CD4-positive, alpha-beta T cell (primary cell): ENCODE measurements at regions not wholly inside any gene's neighbourhood (a gene's known extent, or its start where the extent isn't known, plus 50 kb on each side); places are given as distances from the start of the nearest gene placed in this dataset.
"Not testable (repeated sequence)": the region's sequence is repeated elsewhere in the genome, so short reads cannot be mapped to it uniquely, and the experiment has no call there.

Source experiments
- ATAC-seq: fragments of 200-7000 bp; cut with Tn5 transposase; one replicate; pipeline ENCODE4 v1.10.0; 2022; ENCODE audit warnings: mild to moderate bottlenecking; ENCODE audit not compliant: poor library complexity
- CTCF ChIA-PET: fragments of 350-600 bp; sonication (Branson Sonifier 250); formaldehyde crosslinking; loops from one replicate; lab custom pipeline; 2021; ENCODE audit warnings: antibody characterized with exemption, inconsistent platforms; lab: Charles Lee
- POLR2A ChIA-PET: fragments of 350-600 bp; sonication (Branson Sonifier 250); formaldehyde crosslinking; loops from one replicate; lab custom pipeline; 2021; ENCODE audit warnings: antibody characterized with exemption, inconsistent platforms; lab: Charles Lee
- DNase-seq, 14 experiments: peaks; one replicate each; pipeline ENCODE4 v3.0.0-alpha.2; 2013 to 2020; ENCODE audit warnings: mixed read lengths in 2 of 14
- H3K27ac ChIP-seq, 2 donors: one replicate each; pipeline versions ENCODE4 v1.5.1 to v1.7.0; 2013; ENCODE audit warnings: low read length in 2 of 2, low read depth in 1 of 2, mild to moderate bottlenecking in 1 of 2
- H3K27me3 ChIP-seq, 2 experiments: 1 replicate in 1 of 2; 2 replicates in 1 of 2; pipeline versions ENCODE4 v1.6.1 to v1.7.0; 2013; ENCODE audit warnings: low read length in 2 of 2, control low read depth in 1 of 2, mild to moderate bottlenecking in 1 of 2, moderate library complexity in 1 of 2; ENCODE audit not compliant: insufficient read depth in 2 of 2, control insufficient read depth in 1 of 2
- H3K36me3 ChIP-seq: one replicate; pipeline ENCODE4 v1.6.1; 2013; ENCODE audit warnings: low read length, control low read depth; ENCODE audit not compliant: insufficient read depth
- H3K4me1 ChIP-seq: one replicate; pipeline ENCODE4 v1.6.1; 2013; ENCODE audit warnings: low read length, control low read depth; ENCODE audit not compliant: insufficient read depth
- H3K4me3 ChIP-seq: one replicate; pipeline ENCODE4 v1.5.1; 2013; ENCODE audit warnings: mild to moderate bottlenecking, low read length, moderate library complexity
- H3K9me3 ChIP-seq, 2 experiments: 1 replicate in 1 of 2; 2 replicates in 1 of 2; pipeline versions ENCODE4 v1.6.1 to v1.7.0; 2013; ENCODE audit warnings: low read length in 2 of 2, mild to moderate bottlenecking in 2 of 2, control low read depth in 1 of 2, moderate library complexity in 1 of 2; ENCODE audit not compliant: control insufficient read depth in 1 of 2, insufficient read depth in 1 of 2
- H3K27ac Mint-ChIP-seq: one replicate; pipeline ENCODE4 v1.8.0; 2020; ENCODE audit warnings: mixed read lengths
- H3K27me3 Mint-ChIP-seq: one replicate; pipeline ENCODE4 v1.8.0; 2021; ENCODE audit warnings: mixed read lengths
- H3K36me3 Mint-ChIP-seq: one replicate; pipeline ENCODE4 v1.8.0; 2021; ENCODE audit warnings: low read depth, mixed read lengths
- H3K4me1 Mint-ChIP-seq: one replicate; pipeline ENCODE4 v1.8.0; 2021; ENCODE audit warnings: low read depth, mixed read lengths
- H3K4me3 Mint-ChIP-seq: one replicate; pipeline ENCODE4 v1.8.0; 2020; ENCODE audit warnings: mild to moderate bottlenecking, mixed read lengths
- H3K9me3 Mint-ChIP-seq: one replicate; pipeline ENCODE4 v1.8.0; 2020; ENCODE audit warnings: mixed read lengths
- intact Hi-C, 2 experiments: fragments of 100-400 bp; cut with DNase I in 1 of 2; cut with micrococcal nuclease in 1 of 2; formaldehyde crosslinking; loops; one replicate each; pipeline versions ENCODE4 v1.15.1 to v1.9.0; 2023 to 2025; cut with DNase I, micrococcal nuclease
- TF ChIP-seq, protein P1 (sequence below): fragments of 200-600 bp; IDR thresholded peaks from one replicate; pipeline ENCODE4 v1.8.0; 2022; ENCODE audit warnings: antibody characterized with exemption, mild to moderate bottlenecking

DNA sequence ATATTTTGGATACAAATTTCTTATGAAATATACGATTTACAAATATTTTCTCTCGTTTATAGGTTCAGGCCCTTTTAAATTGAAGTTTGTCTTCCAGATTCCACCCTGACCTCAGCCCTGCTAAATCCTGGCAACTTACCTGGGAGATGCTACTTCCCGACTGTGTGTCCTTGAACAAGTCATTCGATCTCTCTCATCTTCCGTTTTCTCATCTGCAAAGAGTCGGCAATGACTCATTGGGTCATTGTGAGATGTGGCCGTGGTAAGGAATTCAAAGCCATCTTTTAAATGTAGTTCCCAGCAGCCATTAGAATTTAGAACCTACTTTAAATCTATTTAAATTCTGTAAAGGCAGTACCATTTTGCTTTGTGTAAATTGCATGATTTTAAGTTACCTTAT lies 72.5 kb downstream of the LHX2 start:
- Histone ChIP-seq H3K4me3 (no peak overlapping the region), H3K27ac (no peak overlapping the region), H3K36me3 (no peaks in the 10 kb centered on the region), H3K9me3 (peaks cover 0 to 6% of the 10 kb centered on the region in 2 experiments), H3K27me3 (no peaks in the 10 kb centered on the region), H3K4me1 (no peaks in the 10 kb centered on the region)
- TF ChIP-seq, protein P1, sequence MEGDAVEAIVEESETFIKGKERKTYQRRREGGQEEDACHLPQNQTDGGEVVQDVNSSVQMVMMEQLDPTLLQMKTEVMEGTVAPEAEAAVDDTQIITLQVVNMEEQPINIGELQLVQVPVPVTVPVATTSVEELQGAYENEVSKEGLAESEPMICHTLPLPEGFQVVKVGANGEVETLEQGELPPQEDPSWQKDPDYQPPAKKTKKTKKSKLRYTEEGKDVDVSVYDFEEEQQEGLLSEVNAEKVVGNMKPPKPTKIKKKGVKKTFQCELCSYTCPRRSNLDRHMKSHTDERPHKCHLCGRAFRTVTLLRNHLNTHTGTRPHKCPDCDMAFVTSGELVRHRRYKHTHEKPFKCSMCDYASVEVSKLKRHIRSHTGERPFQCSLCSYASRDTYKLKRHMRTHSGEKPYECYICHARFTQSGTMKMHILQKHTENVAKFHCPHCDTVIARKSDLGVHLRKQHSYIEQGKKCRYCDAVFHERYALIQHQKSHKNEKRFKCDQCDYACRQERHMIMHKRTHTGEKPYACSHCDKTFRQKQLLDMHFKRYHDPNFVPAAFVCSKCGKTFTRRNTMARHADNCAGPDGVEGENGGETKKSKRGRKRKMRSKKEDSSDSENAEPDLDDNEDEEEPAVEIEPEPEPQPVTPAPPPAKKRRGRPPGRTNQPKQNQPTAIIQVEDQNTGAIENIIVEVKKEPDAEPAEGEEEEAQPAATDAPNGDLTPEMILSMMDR = no peak
- H3K4me3 Mint-ChIP-seq = no peak overlapping the region
- CTCF ChIA-PET = no interaction called here
- intact Hi-C loops = no loop called here
- ATAC-seq = no peak
- no peaks in the 10 kb centered on the region for H3K27me3 Mint-ChIP-seq
- POLR2A ChIA-PET = no interaction called here
- H3K4me1 Mint-ChIP-seq = no peaks in the 10 kb centered on the region
- H3K9me3 Mint-ChIP-seq = peaks cover 7% of the 10 kb centered on the region
- DNase-seq = no peak
- H3K27ac Mint-ChIP-seq = no peak overlapping the region
- H3K36me3 Mint-ChIP-seq = no peaks in the 10 kb centered on the region

DNA sequence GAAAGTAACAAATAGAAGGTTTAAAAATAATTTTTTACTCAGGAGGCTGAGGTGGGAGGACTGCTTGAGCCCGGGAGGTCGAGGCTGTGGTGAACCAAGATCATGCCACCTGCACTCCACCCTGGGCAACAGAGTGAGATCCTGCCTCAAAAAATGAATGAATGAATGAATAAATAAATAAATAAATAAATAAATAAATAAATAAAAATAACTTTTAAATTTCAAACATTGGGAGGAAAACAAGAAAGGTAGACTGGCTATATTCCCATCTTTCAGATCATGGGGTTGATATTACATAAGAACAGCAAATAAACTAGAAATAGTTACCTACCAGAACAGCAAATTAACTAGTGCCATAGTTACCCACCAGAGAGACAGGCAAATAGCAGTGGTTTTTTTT lies 75.7 kb downstream of the LHX2 start:
- no peak overlapping the region for H3K27ac ChIP-seq
- ChIA-PET CTCF (no interaction called here), POLR2A (no interaction called here)
- H3K4me1 Mint-ChIP-seq = no peaks in the 10 kb centered on the region
- H3K9me3 ChIP-seq = peaks cover 0 to 6% of the 10 kb centered on the region in 2 experiments
- H3K27me3 ChIP-seq = no peaks in the 10 kb centered on the region
- intact Hi-C loops = no loop called here
- H3K4me3 Mint-ChIP-seq = no peak overlapping the region
- H3K4me3 ChIP-seq = no peak overlapping the region
- no peak for ATAC-seq
- no peak for DNase-seq
- H3K27ac Mint-ChIP-seq = no peak overlapping the region
- H3K36me3 Mint-ChIP-seq = no peaks in the 10 kb centered on the region
- peaks cover 8% of the 10 kb centered on the region for H3K27me3 Mint-ChIP-seq
- H3K9me3 Mint-ChIP-seq = peaks cover 7% of the 10 kb centered on the region
- TF ChIP-seq, protein P1 = no peak
- H3K36me3 ChIP-seq = no peaks in the 10 kb centered on the region
- no peaks in the 10 kb centered on the region for H3K4me1 ChIP-seq

DNA sequence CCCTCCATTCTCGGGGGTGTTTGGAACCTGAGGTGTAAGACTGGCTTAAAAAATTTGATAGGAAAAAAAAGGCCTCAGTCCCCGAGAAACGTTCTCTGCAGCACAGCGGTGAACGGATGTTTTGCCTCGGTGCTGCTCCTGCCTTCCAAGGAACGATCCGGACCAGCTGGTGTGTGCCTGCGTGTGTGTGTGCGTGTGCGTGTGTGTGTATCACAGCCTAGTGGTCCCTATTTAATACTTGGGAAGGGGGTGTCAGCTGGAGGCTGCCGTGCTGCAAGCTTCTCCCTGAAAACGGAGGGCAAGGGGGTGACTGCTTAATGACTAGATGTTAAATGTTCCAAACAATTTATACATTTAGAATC lies 76.9 kb downstream of the LHX2 start:
- DNase-seq (no peak), ATAC-seq (no peak)
- ChIA-PET POLR2A (no interaction called here), CTCF (no interaction called here)
- Histone ChIP-seq H3K4me3 (no peak overlapping the region), H3K27me3 (no peaks in the 10 kb centered on the region), H3K4me1 (no peaks in the 10 kb centered on the region), H3K27ac (no peak overlapping the region), H3K9me3 (peaks cover 0 to 6% of the 10 kb centered on the region in 2 experiments), H3K36me3 (no peaks in the 10 kb centered on the region)
- Mint-ChIP-seq H3K4me3 (no peak overlapping the region), H3K27ac (no peak overlapping the region), H3K4me1 (no peaks in the 10 kb centered on the region), H3K36me3 (no peaks in the 10 kb centered on the region), H3K27me3 (peaks cover 11% of the 10 kb centered on the region), H3K9me3 (peaks cover 7% of the 10 kb centered on the region)
- intact Hi-C loops = no loop called here
- TF ChIP-seq, protein P1 = no peak

DNA sequence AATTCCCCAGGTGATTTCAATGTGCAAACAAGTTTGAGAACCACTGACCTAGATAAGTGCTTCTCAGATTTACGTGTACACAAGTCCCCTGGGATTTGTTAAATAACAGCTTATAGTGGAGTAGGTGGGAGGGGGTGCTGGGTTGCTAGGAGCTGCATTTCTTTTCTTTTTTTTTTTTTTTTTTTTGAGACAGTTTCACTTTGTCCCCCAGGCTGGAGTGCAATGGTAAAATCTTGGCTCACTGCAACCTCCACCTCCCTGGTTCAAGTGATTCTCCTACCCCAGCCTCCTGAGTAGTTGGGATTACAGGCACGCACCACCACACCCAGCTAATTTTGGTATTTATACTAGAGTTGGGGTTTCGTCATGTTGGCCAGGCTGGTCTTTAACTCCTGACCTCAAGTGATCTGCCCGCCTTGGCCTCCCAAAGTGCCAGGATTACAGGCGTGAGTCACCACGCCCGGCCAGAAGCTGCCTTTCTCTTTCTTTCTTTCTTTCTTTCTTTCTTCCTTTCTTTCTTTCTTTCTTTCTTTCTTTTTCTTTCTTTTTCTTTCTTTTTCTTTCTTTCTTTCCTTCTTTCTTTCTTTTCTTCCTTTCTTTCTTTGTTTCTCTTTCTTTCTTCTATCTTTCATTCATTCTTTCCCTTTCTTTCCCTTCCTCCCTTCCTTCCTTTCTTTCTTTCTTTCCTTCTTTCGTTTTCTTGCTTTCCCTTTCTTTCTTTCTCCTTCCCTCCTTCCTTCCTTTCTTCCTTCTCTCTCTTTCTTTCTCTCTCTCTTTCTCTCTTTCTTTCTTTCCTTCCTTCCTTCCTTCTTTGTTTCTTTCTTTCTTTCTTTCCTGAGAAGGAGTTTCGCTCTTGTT lies 78.3 kb downstream of the LHX2 start:
- H3K4me1 Mint-ChIP-seq, H3K4me1 ChIP-seq, H3K27ac ChIP-seq, ATAC-seq, H3K27me3 ChIP-seq, H3K4me3 Mint-ChIP-seq, H3K4me3 ChIP-seq, CTCF ChIA-PET, H3K9me3 Mint-ChIP-seq, H3K36me3 Mint-ChIP-seq, H3K36me3 ChIP-seq, DNase-seq, H3K9me3 ChIP-seq, POLR2A ChIA-PET, H3K27ac Mint-ChIP-seq, intact Hi-C loops: not testable (repeated sequence)
- peaks cover 13% of the 10 kb centered on the region for H3K27me3 Mint-ChIP-seq
